Lower leg skin (tissue), 3 donors: ENCODE measurements at regions not wholly inside any gene's neighbourhood (a gene's known extent, or its start where the extent isn't known, plus 50 kb on each side); places are given as distances from the start of the nearest gene placed in this dataset.

Source experiments
- CTCF ChIP-seq, 3 donors: fragments of 450-650 bp; IDR thresholded peaks; one replicate each; pipeline ENCODE4 v1.5.1; 2016; ENCODE audit warnings: antibody characterized with exemption in 3 of 3, mild to moderate bottlenecking in 3 of 3, moderate library complexity in 2 of 3
- POLR2A ChIP-seq, 2 donors: fragments of 450-650 bp; IDR thresholded peaks; one replicate each; pipeline ENCODE4 v1.6.1; 2016 to 2017; ENCODE audit warnings: antibody characterized with exemption in 2 of 2, mild to moderate bottlenecking in 1 of 2, moderate library complexity in 1 of 2

DNA sequence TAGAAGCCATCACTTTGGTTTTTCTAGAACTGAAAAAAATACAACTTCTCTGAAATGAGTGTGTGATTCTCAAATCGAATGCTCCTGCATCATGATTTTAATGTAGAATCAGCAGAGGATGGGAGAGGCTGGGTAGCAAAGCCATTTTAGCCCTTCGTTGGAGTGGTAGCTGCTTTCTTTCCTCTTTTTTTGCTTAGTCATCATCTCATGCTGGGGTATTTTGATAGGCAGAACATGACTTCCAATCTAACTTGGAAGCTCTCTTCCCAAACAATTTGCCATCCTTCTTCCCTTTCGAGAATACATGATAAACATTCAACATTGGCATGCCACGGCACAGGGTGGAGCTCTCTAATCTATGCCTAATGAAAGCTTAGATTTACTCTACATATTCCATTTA is 311.2 kb upstream of the LRATD1 start:
- TF ChIP-seq CTCF (IDR thresholded peaks at IDR 0.05): no peak
- no peak for TF ChIP-seq POLR2A (IDR thresholded peaks at IDR 0.05)
